ENCODE measurements at regions not wholly inside any gene's neighbourhood (a gene's known extent, or its start where the extent isn't known, plus 50 kb on each side); places are given as distances from the start of the nearest gene placed in this dataset.
"Not testable (repeated sequence)": the region's sequence is repeated elsewhere in the genome, so short reads cannot be mapped to it uniquely, and the experiment has no call there.

- no peak for DNase-seq
Measured at GRCh38 chr19:28726533-28727479, 486.1 kb downstream of the UQCRFS1 start.

GRCh38 chr19:28718909-28719308 is 494.0 kb downstream of the UQCRFS1 start:
- no peak for DNase-seq

- no peak for DNase-seq
Measured at GRCh38 chr19:28715157-28715556, 497.8 kb downstream of the UQCRFS1 start.

- no peak for DNase-seq
Measured at GRCh38 chr19:28711411-28711810, 501.5 kb downstream of the UQCRFS1 start.

GRCh38 chr19:28710278-28710677 is 502.7 kb downstream of the UQCRFS1 start:
- DNase-seq = peak; percentile 77

- DNase-seq = no peak
Measured at GRCh38 chr19:28706693-28707092, 506.3 kb downstream of the UQCRFS1 start.

GRCh38 chr19:28705008-28705407 is 507.9 kb downstream of the UQCRFS1 start:
- no peak for DNase-seq

GRCh38 chr19:28703400-28703956 is 509.5 kb downstream of the UQCRFS1 start:
- DNase-seq = no peak

- DNase-seq = no peak
Measured at GRCh38 chr19:28701491-28701890, 511.5 kb downstream of the UQCRFS1 start.

GRCh38 chr19:28700176-28700575 is 512.8 kb downstream of the UQCRFS1 start:
- no peak for DNase-seq

GRCh38 chr19:28697308-28697707 is 515.6 kb downstream of the UQCRFS1 start:
- no peak for DNase-seq

- DNase-seq = no peak
Measured at GRCh38 chr19:28694812-28695211, 518.1 kb downstream of the UQCRFS1 start.

- no peak for DNase-seq
Measured at GRCh38 chr19:28691683-28692082, 521.3 kb downstream of the UQCRFS1 start.

GRCh38 chr19:28689464-28689863 is 523.5 kb downstream of the UQCRFS1 start:
- DNase-seq = not testable (repeated sequence)

GRCh38 chr19:28687296-28687695 is 525.7 kb downstream of the UQCRFS1 start:
- no peak for DNase-seq

GRCh38 chr19:28686756-28687155 is 526.2 kb downstream of the UQCRFS1 start:
- no peak for DNase-seq

GRCh38 chr19:28685802-28686201 is 527.1 kb downstream of the UQCRFS1 start:
- no peak for DNase-seq

GRCh38 chr19:28685077-28685476 is 527.9 kb downstream of the UQCRFS1 start:
- not testable (repeated sequence) for DNase-seq

GRCh38 chr19:28680111-28680510 is 532.8 kb downstream of the UQCRFS1 start:
- no peak for DNase-seq

- DNase-seq = no peak
Measured at GRCh38 chr19:28670836-28671235, 542.1 kb downstream of the UQCRFS1 start.

- DNase-seq = no peak
Measured at GRCh38 chr19:28669804-28670203, 543.1 kb downstream of the UQCRFS1 start.

- no peak for DNase-seq
Measured at GRCh38 chr19:28667348-28667977, 545.5 kb downstream of the UQCRFS1 start.

- no peak for DNase-seq
Measured at GRCh38 chr19:28665748-28666147, 547.2 kb downstream of the UQCRFS1 start.

GRCh38 chr19:28656644-28657043 is 556.3 kb downstream of the UQCRFS1 start:
- no peak for DNase-seq

Data from NCI-H1105 treated with DMSO at 0.1 percent for 48 hours (cell line).